Psoas muscle (tissue), 7 donors: ENCODE measurements at regions not wholly inside any gene's neighbourhood (a gene's known extent, or its start where the extent isn't known, plus 50 kb on each side); places are given as distances from the start of the nearest gene placed in this dataset.

Experiments used
- ATAC-seq, 4 donors: fragments of 200-7000 bp; cut with Tn5 transposase; one replicate each; pipeline ENCODE4 v1.9.1; 2020; ENCODE audit warnings: moderate library complexity in 3 of 4, mild to moderate bottlenecking in 2 of 4
- DNase-seq, 2 donors: peaks; one replicate each; pipeline ENCODE4 v3.0.0-alpha.2; 2020
- H3K27ac ChIP-seq: fragments of 200-600 bp; one replicate; pipeline ENCODE4 v1.8.0; 2022
- H3K27me3 ChIP-seq, 3 donors: fragments of 200-600 bp in 1 of 3; one replicate each; pipeline versions ENCODE4 v1.6.1 to v1.8.0; 2013 to 2022; ENCODE audit warnings: low read length in 2 of 3, mild to moderate bottlenecking in 2 of 3, moderate library complexity in 1 of 3; ENCODE audit not compliant: insufficient read depth in 3 of 3
- H3K36me3 ChIP-seq, 2 donors: fragments of 200-600 bp in 1 of 2; one replicate each; pipeline versions ENCODE4 v1.6.1 to v1.8.0; 2013 to 2022; ENCODE audit warnings: low read depth in 1 of 2, mild to moderate bottlenecking in 1 of 2, moderate library complexity in 1 of 2; ENCODE audit not compliant: insufficient read depth in 1 of 2
- H3K4me1 ChIP-seq: fragments of 200-600 bp; one replicate; pipeline ENCODE4 v1.8.0; 2022
- H3K4me3 ChIP-seq: fragments of 200-600 bp; one replicate; pipeline ENCODE4 v1.8.0; 2022; ENCODE audit warnings: mild to moderate bottlenecking
- H3K9me3 ChIP-seq: fragments of 200-600 bp; one replicate; pipeline ENCODE4 v1.8.0; 2022
- CTCF ChIP-seq: fragments of 200-600 bp; IDR thresholded peaks from one replicate; pipeline ENCODE4 v1.8.0; 2022; ENCODE audit warnings: antibody characterized with exemption
- WGBS, 3 donors: extraction: QIAGEN DNeasy Blood & Tissue Kit; methylation state at CpG; one replicate each; pipeline versions ENCODE4 v1.1.6 to v1.1.7; 2013; 5-methylcytosine and 5-hydroxymethylcytosine counted together
- intact Hi-C, 2 donors: fragments of 100-400 bp; cut with DNase I; formaldehyde crosslinking; loops; one replicate each; pipeline versions ENCODE4 v1.11.0 to v1.14.2; 2022
- donor health status: healthy with polysubstance abuse.
- donor health status: DM: no; HTN: no; CAD: no; lungs with moderate emphysema.
- donor health status: Bipolar disorder and iron deficiency.
- donor health status: healthy.
- donor health status: DM: yes; HTN: yes; CAD: no.
- donor health status: DM: no; HTN: no; CAD: no.
- donor health status: DM: yes; HTN: yes; CAD: no.

DNA sequence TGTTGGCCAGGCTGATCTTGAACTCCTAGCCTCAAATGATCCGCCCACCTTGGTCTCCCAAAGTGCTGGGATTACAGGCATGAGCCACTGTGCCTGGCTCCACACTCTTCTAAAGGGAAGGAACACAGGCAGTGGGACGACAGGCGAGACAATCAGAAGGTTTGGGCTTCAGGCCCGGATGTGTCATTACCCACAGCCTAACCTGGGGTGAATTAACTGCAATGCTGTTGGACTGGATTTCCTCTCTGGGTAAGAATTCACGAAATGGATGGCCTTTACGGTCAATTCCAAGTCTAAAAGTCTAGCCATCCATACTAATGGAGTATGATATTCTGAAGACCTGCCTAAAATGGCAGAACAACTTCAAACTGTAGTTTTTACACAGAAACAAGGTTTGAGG lies 83.7 kb upstream of the CCDC28A start:
- no peaks in the 10 kb centered on the region for H3K9me3 ChIP-seq
- no peaks in the 10 kb centered on the region for H3K4me1 ChIP-seq
- 74 to 87% (median 87%) methylated on average over 6 of the region's 6 CpGs for WGBS, 3 donors
- no peak overlapping the region for H3K27ac ChIP-seq
- H3K27me3 ChIP-seq: no peaks in the 10 kb centered on the region
- H3K36me3 ChIP-seq: no peaks in the 10 kb centered on the region
- no peak for DNase-seq
- H3K4me3 ChIP-seq: no peak overlapping the region
- ATAC-seq: no peak
- intact Hi-C loops: loop anchor here (5.0 kb wide), 2 partner anchors 77 to 98 kb away; no protein-coding TSS in a partner anchor
- no peak for TF ChIP-seq CTCF

DNA sequence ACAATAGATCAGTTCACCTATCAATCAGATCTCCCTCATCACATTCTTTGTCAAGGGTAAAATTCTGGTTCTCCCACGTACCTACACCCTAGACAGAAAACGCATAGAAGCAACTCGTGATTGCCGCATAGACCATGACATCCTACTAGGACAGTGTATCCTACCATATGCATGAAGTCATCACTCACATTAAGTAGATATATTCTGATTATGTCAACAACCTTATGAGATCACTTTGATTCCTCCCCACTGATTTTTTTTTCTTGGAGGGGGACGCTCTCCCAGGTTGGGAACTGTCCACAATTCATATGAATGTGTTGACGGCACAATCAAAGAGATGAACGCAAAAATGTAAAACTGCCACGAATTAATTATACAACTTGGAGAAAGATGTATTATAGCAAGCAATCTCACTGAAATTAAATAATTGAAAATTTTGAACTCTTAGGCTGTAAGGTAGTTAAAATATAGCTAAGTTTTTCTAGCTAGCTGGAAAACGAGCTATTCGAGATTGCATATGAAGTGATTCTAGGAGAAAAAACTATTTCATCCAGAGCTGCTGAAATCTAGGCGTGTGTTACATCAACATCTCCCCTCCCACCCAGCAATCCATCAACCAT lies 82.5 kb upstream of the CCDC28A start:
- Histone ChIP-seq H3K36me3 (no peaks in the 10 kb centered on the region), H3K27ac (no peak overlapping the region), H3K9me3 (no peaks in the 10 kb centered on the region), H3K27me3 (no peaks in the 10 kb centered on the region), H3K4me1 (no peaks in the 10 kb centered on the region), H3K4me3 (peak overlapping the region; percentile 78)
- intact Hi-C loops: loop anchor here (5.0 kb wide), 2 partner anchors 76 to 99 kb away; no protein-coding TSS in a partner anchor
- DNase-seq (no peak), ATAC-seq (no peak)
- no peak for TF ChIP-seq CTCF
- 74 to 82% (median 78%) methylated on average over 11 of the region's 11 CpGs for WGBS, 3 donors

DNA sequence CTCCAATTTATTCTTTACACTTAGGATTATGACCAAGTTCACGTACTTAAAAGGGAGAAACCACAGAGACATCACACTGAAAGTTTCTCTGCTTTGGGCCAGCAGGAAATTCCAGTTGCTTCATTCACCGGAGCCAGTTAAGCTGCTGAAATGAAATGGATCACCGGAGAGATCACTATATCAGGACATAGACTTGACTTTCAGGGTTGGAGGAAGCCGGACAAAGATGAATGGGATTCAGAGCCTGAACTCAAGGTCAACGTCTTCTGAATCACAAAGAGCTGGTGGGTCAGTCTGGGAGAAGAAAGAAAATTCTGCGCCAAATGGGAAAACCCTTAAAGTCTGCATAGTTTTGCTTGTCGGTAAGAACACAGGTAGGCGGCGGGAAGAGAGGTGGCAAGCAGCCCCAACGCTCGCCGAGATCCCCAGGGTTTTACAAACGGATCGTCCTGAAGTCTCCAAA lies 81.9 kb upstream of the CCDC28A start:
- ATAC-seq (peak in 2 of 4 donors; percentile 8 to 35), DNase-seq (no peak)
- H3K36me3 ChIP-seq: no peaks in the 10 kb centered on the region
- intact Hi-C loops: loop anchor here (5.0 kb wide), 2 partner anchors 76 to 99 kb away; no protein-coding TSS in a partner anchor
- no peaks in the 10 kb centered on the region for H3K4me1 ChIP-seq
- H3K27me3 ChIP-seq: no peaks in the 10 kb centered on the region
- no peak for TF ChIP-seq CTCF
- 6 to 8% (median 8%) methylated on average over 14 of the region's 14 CpGs for WGBS, 3 donors
- peak overlapping the region; percentile 78 for H3K4me3 ChIP-seq
- no peak overlapping the region for H3K27ac ChIP-seq
- H3K9me3 ChIP-seq: no peaks in the 10 kb centered on the region

DNA sequence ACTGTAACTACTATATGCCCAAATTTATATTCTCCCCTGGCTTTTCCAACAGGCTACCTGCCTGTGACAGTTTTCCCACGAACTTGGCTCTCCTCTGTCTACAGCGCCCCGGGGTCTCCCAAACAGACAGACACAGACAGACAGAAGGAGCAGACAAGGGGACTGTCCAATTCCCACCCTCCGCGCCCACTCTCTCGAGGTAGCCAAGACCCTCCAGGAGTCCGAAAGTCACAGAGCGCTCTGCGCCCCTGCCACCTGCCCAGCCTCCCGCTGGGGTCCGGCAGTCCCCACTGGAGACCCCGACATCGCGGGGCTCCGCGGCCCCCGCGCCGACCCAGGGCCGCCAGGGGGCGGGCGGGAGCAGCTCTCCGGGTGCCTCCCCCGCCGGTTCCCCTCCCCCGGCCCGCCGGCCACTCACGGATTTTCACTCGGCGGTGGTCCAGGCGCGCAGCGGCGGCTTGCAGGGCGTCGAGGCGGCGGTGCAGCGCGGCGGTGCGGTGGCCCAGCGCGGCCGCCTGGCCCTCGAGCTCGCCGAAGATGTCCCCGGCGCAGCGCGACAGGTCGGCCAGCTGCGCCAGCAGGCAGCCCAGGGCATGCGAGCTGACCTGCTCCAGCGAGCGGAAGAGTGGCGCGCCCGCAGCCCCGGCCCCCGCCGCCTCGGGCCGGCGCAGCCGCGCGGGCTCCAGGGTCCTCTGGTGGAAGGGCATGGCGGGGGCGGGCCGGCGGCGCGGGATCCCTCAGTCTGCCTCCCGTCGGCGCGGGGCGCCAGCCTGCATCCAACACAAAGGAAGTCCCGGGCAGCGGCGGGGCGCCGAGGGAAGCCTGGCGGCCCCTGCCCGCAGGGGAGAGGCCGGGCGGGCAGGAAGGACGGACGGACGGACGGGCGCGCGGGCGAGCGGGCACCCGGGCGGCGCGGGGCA lies 81.3 kb upstream of the CCDC28A start:
- Histone ChIP-seq H3K4me3 (peak overlapping the region; percentile 78), H3K36me3 (no peaks in the 10 kb centered on the region), H3K4me1 (no peaks in the 10 kb centered on the region), H3K9me3 (no peaks in the 10 kb centered on the region), H3K27me3 (no peaks in the 10 kb centered on the region), H3K27ac (peak overlapping the region; percentile 2)
- intact Hi-C loops: loop anchor here (5.0 kb wide), 2 partner anchors 75 to 100 kb away; no protein-coding TSS in a partner anchor
- DNase-seq (peak; percentile 77 to 88), ATAC-seq (peak; percentile 78 to 95 (median 86))
- WGBS, 3 donors: 0 to 1% (median 1%) methylated on average over 46 to 103 of the region's 103 CpGs
- peak; percentile 85 for TF ChIP-seq CTCF
